ENCODE measurements at regions not wholly inside any gene's neighbourhood (a gene's known extent, or its start where the extent isn't known, plus 50 kb on each side); places are given as distances from the start of the nearest gene placed in this dataset.

DNA sequence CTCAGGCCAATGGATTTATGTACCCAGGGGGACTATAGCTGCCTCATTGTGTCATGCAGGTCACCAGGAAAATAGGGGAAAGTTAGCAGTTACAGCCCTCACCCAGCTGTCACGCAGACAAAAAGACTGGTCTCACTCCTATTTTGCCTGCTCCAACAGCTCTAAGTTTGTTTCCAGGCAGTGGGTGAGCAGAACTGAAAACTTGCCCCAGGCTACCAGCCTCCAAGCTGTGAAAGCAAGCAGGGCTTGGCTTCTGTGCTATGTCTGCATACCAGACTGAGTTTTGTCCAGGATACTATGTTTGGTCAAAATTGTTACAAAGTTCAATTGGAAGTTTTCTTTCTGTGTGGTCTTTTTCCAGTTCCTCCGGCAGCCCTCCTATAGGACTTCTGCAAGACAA, 628.4 kb downstream of the FAM133A start:
- Histone ChIP-seq H3K4me2 (ENCODE audit: insufficient read depth in 1 of 2, low read depth in 2 of 2, low read length in 2 of 2) (no peak overlapping the region), H4K91ac (replicated peaks; ENCODE audit: insufficient read length, low read length) (no peak overlapping the region), H4K8ac (ENCODE audit: extremely low read depth, insufficient read depth, low read length) (no peak overlapping the region), H4K20me1 (replicated peaks in 1 of 2; ENCODE audit: control insufficient read depth in 1 of 2, insufficient read depth in 2 of 2, low read length in 2 of 2) (no peaks in the 10 kb centered on the region), H3K79me1 (ENCODE audit: low read depth, low read length) (no peaks in the 10 kb centered on the region), H3K27me3 (replicated peaks in 1 of 4; ENCODE audit: control insufficient read depth in 3 of 4, extremely low read depth in 1 of 4, insufficient read depth in 3 of 4, low read length in 3 of 4) (no peaks in the 10 kb centered on the region), H3K14ac (ENCODE audit: insufficient read length) (no peak overlapping the region), H3K9me3 (ENCODE audit: insufficient read depth in 2 of 2, low read depth in 1 of 2, low read length in 1 of 2) (peaks cover 3 to 7% of the 10 kb centered on the region in 2 experiments; a peak in 2 of 4 replicates), H3K79me2 (ENCODE audit: control insufficient read depth in 1 of 2, insufficient read depth in 2 of 2, low read length in 2 of 2) (no peaks in the 10 kb centered on the region), H2BK120ac (replicated peaks; ENCODE audit: low read depth, low read length) (no peak overlapping the region), H3K27ac (ENCODE audit: low read depth, low read length) (no peak overlapping the region), H3K9ac (replicated peaks in 1 of 4; ENCODE audit: extremely low read depth in 1 of 4, low read depth in 3 of 4, low read length in 3 of 4) (no peak overlapping the region), H3K4me3 (ENCODE audit: extremely low read depth in 1 of 4, insufficient read depth in 2 of 4, low read depth in 3 of 4, low read length in 4 of 4) (no peak overlapping the region), H2BK5ac (ENCODE audit: low read depth, low read length) (no peak overlapping the region), H3K56ac (replicated peaks; ENCODE audit: insufficient read length, low read depth, low read length) (no peak overlapping the region), H2BK20ac (ENCODE audit: low read length) (no peak overlapping the region), H2BK15ac (ENCODE audit: low read length) (no peak overlapping the region), H3K36me3 (ENCODE audit: control insufficient read depth in 2 of 4, insufficient read depth in 4 of 4, low read length in 3 of 4) (no peaks in the 10 kb centered on the region), H2BK12ac (ENCODE audit: low read depth, low read length) (no peak overlapping the region), H3K18ac (ENCODE audit: extremely low read depth, low read length) (no peak overlapping the region), H2AFZ (ENCODE audit: low read length) (no peak overlapping the region), H3K4me1 (replicated peaks in 1 of 4; ENCODE audit: control insufficient read depth in 3 of 4, insufficient read depth in 4 of 4, low read length in 3 of 4) (no peaks in the 10 kb centered on the region), H4K5ac (ENCODE audit: insufficient read length, low read depth, low read length) (no peak overlapping the region), H2AK5ac (ENCODE audit: low read depth, low read length) (no peak overlapping the region), H3K23ac (ENCODE audit: insufficient read length) (no peak overlapping the region), H3K4ac (replicated peaks; ENCODE audit: insufficient read length, low read depth, low read length) (no peak overlapping the region), H3K23me2 (ENCODE audit: low read depth, low read length) (no peaks in the 10 kb centered on the region)
- ChIA-PET CTCF (ENCODE audit: partially characterized antibody) (no interaction called here), POLR2A (ENCODE audit: partially characterized antibody) (no interaction called here)
- DNase-seq (ENCODE audit: low read depth in 1 of 2, low spot score in 2 of 2): no peak
- TF ChIP-seq JUND (IDR thresholded peaks at IDR 0.05; ENCODE audit: low read length) (no peak), POU5F1 (IDR thresholded peaks at IDR 0.05; ENCODE audit: low read depth, low read length) (no peak), POLR2A (IDR thresholded peaks at IDR 0.05; ENCODE audit: control extremely low read depth in 1 of 2, low read depth in 2 of 2, low read length in 2 of 2) (no peak), CREB1 (IDR thresholded peaks at IDR 0.05) (no peak), SP4 (IDR thresholded peaks at IDR 0.05; ENCODE audit: low read length) (no peak), POLR2AphosphoS5 (IDR thresholded peaks at IDR 0.05; ENCODE audit: low read depth, low read length) (no peak), YY1 (IDR thresholded peaks at IDR 0.05; ENCODE audit: low read depth, low read length) (no peak), HDAC6 (IDR thresholded peaks at IDR 0.05; ENCODE audit: low read depth, low read length) (no peak), SP2 (IDR thresholded peaks at IDR 0.05; ENCODE audit: low read length) (no peak)
- TF ChIP-seq, protein P1, sequence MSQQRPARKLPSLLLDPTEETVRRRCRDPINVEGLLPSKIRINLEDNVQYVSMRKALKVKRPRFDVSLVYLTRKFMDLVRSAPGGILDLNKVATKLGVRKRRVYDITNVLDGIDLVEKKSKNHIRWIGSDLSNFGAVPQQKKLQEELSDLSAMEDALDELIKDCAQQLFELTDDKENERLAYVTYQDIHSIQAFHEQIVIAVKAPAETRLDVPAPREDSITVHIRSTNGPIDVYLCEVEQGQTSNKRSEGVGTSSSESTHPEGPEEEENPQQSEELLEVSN (IDR thresholded peaks at IDR 0.05): no peak
- 89% methylated on average over 2 of the region's 2 CpGs; no CpG with 5 or more reads in 1 of the 2 experiments for WGBS, 2 experiments (ENCODE audit: extremely low coverage in 1 of 2, insufficient coverage in 1 of 2, insufficient read length in 1 of 2, insufficient replicate concordance in 2 of 2, low coverage in 1 of 2, low lambda C conversion rate in 2 of 2, missing lambda C conversion rate in 1 of 2)
- FAIRE-seq: no peak

Data from H1 (cell line).